ENCODE measurements at regions not wholly inside any gene's neighbourhood (a gene's known extent, or its start where the extent isn't known, plus 50 kb on each side); places are given as distances from the start of the nearest gene placed in this dataset.

GRCh38 chr5:30209755-30210154 lies 983.7 kb upstream of the CDH6 start:
- TF ChIP-seq CTCF (IDR thresholded peaks at IDR 0.05) (no peak), POLR2AphosphoS5 (IDR thresholded peaks at IDR 0.05) (no peak)

All from prostate gland (tissue), 2 donors.